Thoracic aorta (tissue), 2 donors: ENCODE measurements at regions not wholly inside any gene's neighbourhood (a gene's known extent, or its start where the extent isn't known, plus 50 kb on each side); places are given as distances from the start of the nearest gene placed in this dataset.
"Not testable (repeated sequence)": the region's sequence is repeated elsewhere in the genome, so short reads cannot be mapped to it uniquely, and the experiment has no call there.

ENCODE experiments used
- ATAC-seq: fragments of 150-250 bp; one replicate; pipeline ENCODE4 v1.8.0; 2017; ENCODE audit warnings: low read depth; ENCODE audit not compliant: insufficient number of reproducible peaks, low FRiP score
- DNase-seq: peaks from one replicate; pipeline ENCODE4 v3.0.0-alpha.2; 2020; ENCODE audit warnings: low spot score
- H3K27ac ChIP-seq, 2 donors: fragments of 200-600 bp; sonication (generic); 1 replicate in 1 of 2; 2 replicates in 1 of 2; pipeline ENCODE4 v1.5.1; 2016; ENCODE audit warnings: mild to moderate bottlenecking in 2 of 2, moderate library complexity in 2 of 2
- H3K27me3 ChIP-seq: fragments of 200-600 bp; sonication (generic); replicated peaks from 2 replicates; pipeline ENCODE4 v1.6.0; 2016; ENCODE audit warnings: mild to moderate bottlenecking; ENCODE audit not compliant: insufficient read depth
- H3K36me3 ChIP-seq: fragments of 200-600 bp; sonication (generic); one replicate; pipeline ENCODE4 v1.5.1; 2016
- H3K4me1 ChIP-seq, 2 donors: fragments of 200-600 bp; sonication (generic); 1 replicate in 1 of 2; 2 replicates in 1 of 2; pipeline versions ENCODE4 v1.5.1 to v1.6.0; 2016; ENCODE audit warnings: low read depth in 2 of 2, mild to moderate bottlenecking in 1 of 2; ENCODE audit not compliant: control insufficient read depth in 1 of 2
- H3K4me3 ChIP-seq: fragments of 200-600 bp; sonication (generic); 2 replicates; pipeline ENCODE4 v1.5.1; 2016; ENCODE audit warnings: mild to moderate bottlenecking
- H3K9me3 ChIP-seq: fragments of 200-600 bp; sonication (generic); 2 replicates; pipeline ENCODE4 v1.5.1; 2016
- CTCF ChIP-seq: fragments of 200-600 bp; sonication (generic); IDR thresholded peaks from one replicate; pipeline ENCODE4 v1.5.1; 2019; ENCODE audit warnings: antibody characterized with exemption

GRCh38 chr5:72703876-72704275 lies 112.6 kb upstream of the TNPO1 start:
- DNase-seq, result no peak
- no peak for ATAC-seq
- no peaks in the 10 kb centered on the region for H3K36me3 ChIP-seq
- no peak overlapping the region for H3K4me3 ChIP-seq
- H3K27ac ChIP-seq, result no peak overlapping the region
- H3K4me1 ChIP-seq, result no peaks in the 10 kb centered on the region
- no peak for TF ChIP-seq CTCF
- no peaks in the 10 kb centered on the region for H3K27me3 ChIP-seq
- no peaks in the 10 kb centered on the region for H3K9me3 ChIP-seq

- no peaks in the 10 kb centered on the region for H3K4me1 ChIP-seq
- H3K36me3 ChIP-seq, result no peaks in the 10 kb centered on the region
- no peak for ATAC-seq
- no peak for DNase-seq
- H3K27ac ChIP-seq, result no peak overlapping the region
- H3K27me3 ChIP-seq, result no peaks in the 10 kb centered on the region
- H3K4me3 ChIP-seq, result no peak overlapping the region
- TF ChIP-seq CTCF, result no peak
- no peaks in the 10 kb centered on the region for H3K9me3 ChIP-seq
Measured at GRCh38 chr5:72702881-72703434, 113.5 kb upstream of the TNPO1 start.

- ATAC-seq, DNase-seq, H3K27me3 ChIP-seq: not testable (repeated sequence)
Measured at GRCh38 chr5:72702105-72702504, 114.4 kb upstream of the TNPO1 start.

GRCh38 chr5:72698481-72698880 lies 118.0 kb upstream of the TNPO1 start:
- no peaks in the 10 kb centered on the region for H3K9me3 ChIP-seq
- no peaks in the 10 kb centered on the region for H3K36me3 ChIP-seq
- peaks cover 0 to 6% of the 10 kb centered on the region in 2 donors for H3K4me1 ChIP-seq
- H3K27me3 ChIP-seq, result no peaks in the 10 kb centered on the region
- H3K4me3 ChIP-seq, result no peak overlapping the region
- H3K27ac ChIP-seq, result no peak overlapping the region
- ATAC-seq (no peak), DNase-seq (no peak)
- TF ChIP-seq CTCF, result no peak

More at GRCh38 chr5:72702105-72702504, 114.4 kb upstream of the TNPO1 start:
- H3K4me1 ChIP-seq, H3K27ac ChIP-seq, H3K4me3 ChIP-seq, H3K36me3 ChIP-seq, H3K9me3 ChIP-seq: not testable (repeated sequence)

GRCh38 chr5:72697622-72698021 lies 118.8 kb upstream of the TNPO1 start:
- TF ChIP-seq CTCF, result no peak

GRCh38 chr5:72695659-72696058 lies 120.8 kb upstream of the TNPO1 start:
- DNase-seq (no peak), ATAC-seq (no peak)
- Histone ChIP-seq H3K4me1 (peaks cover 0 to 6% of the 10 kb centered on the region in 2 donors), H3K27ac (no peak overlapping the region), H3K9me3 (no peaks in the 10 kb centered on the region), H3K36me3 (no peaks in the 10 kb centered on the region), H3K27me3 (no peaks in the 10 kb centered on the region), H3K4me3 (no peak overlapping the region)
- no peak for TF ChIP-seq CTCF

More at GRCh38 chr5:72697622-72698021, 118.8 kb upstream of the TNPO1 start:
- no peaks in the 10 kb centered on the region for H3K9me3 ChIP-seq
- no peaks in the 10 kb centered on the region for H3K27me3 ChIP-seq
- ATAC-seq, result no peak
- H3K4me3 ChIP-seq, result no peak overlapping the region
- peaks cover 0 to 6% of the 10 kb centered on the region in 2 donors for H3K4me1 ChIP-seq
- no peak for DNase-seq
- no peaks in the 10 kb centered on the region for H3K36me3 ChIP-seq
- no peak overlapping the region for H3K27ac ChIP-seq
